CD4-positive, alpha-beta memory T cell (primary cell): ENCODE measurements at regions not wholly inside any gene's neighbourhood (a gene's known extent, or its start where the extent isn't known, plus 50 kb on each side); places are given as distances from the start of the nearest gene placed in this dataset.

ENCODE experiments used
- CTCF ChIA-PET: fragments of 350-600 bp; sonication (Branson Sonifier 250); formaldehyde crosslinking; loops from one replicate; lab custom pipeline; 2021; ENCODE audit warnings: inconsistent platforms; ENCODE audit not compliant: partially characterized antibody; lab: Charles Lee
- POLR2A ChIA-PET: fragments of 350-600 bp; sonication (Branson Sonifier 250); formaldehyde crosslinking; loops from one replicate; lab custom pipeline; 2021; ENCODE audit not compliant: partially characterized antibody; lab: Charles Lee
- DNase-seq, 5 donors: peaks; one replicate each; pipeline versions ENCODE4 v3.0.0 to v3.0.0-alpha.2; 2020 to 2022; ENCODE audit warnings: mixed read lengths in 1 of 5
- H3K27ac ChIP-seq: one replicate; pipeline ENCODE4 v1.7.0; 2013; ENCODE audit warnings: low read depth, low read length
- H3K27me3 ChIP-seq: 2 replicates; pipeline ENCODE4 v1.7.0; 2013; ENCODE audit warnings: mild to moderate bottlenecking, low read length, moderate library complexity; ENCODE audit not compliant: insufficient read depth
- H3K36me3 ChIP-seq: 2 replicates; pipeline ENCODE4 v1.7.0; 2013; ENCODE audit warnings: mild to moderate bottlenecking, low read length, moderate library complexity; ENCODE audit not compliant: insufficient read depth
- H3K4me1 ChIP-seq: 2 replicates; pipeline ENCODE4 v1.7.0; 2013; ENCODE audit warnings: mild to moderate bottlenecking, low read length, moderate library complexity; ENCODE audit not compliant: insufficient read depth
- H3K4me3 ChIP-seq, 2 donors: one replicate each; pipeline ENCODE4 v1.7.0; 2013; ENCODE audit warnings: low read length in 2 of 2, mild to moderate bottlenecking in 1 of 2
- H3K9me3 ChIP-seq, 2 donors: one replicate each; pipeline ENCODE4 v1.7.0; 2013; ENCODE audit warnings: low read length in 2 of 2, control low read depth in 1 of 2; ENCODE audit not compliant: control insufficient read depth in 1 of 2
- H3K27ac Mint-ChIP-seq, 7 donors: one replicate each; pipeline ENCODE4 v1.8.0; 2020 to 2021; ENCODE audit warnings: mixed read lengths in 7 of 7, mild to moderate bottlenecking in 6 of 7, inconsistent platforms in 3 of 7, moderate library complexity in 3 of 7
- H3K27me3 Mint-ChIP-seq, 2 donors: one replicate each; pipeline ENCODE4 v1.8.0; 2020 to 2021; ENCODE audit warnings: mixed read lengths in 2 of 2
- H3K36me3 Mint-ChIP-seq, 2 donors: one replicate each; pipeline ENCODE4 v1.8.0; 2020 to 2021; ENCODE audit warnings: mixed read lengths in 2 of 2, inconsistent platforms in 1 of 2, mild to moderate bottlenecking in 1 of 2
- H3K4me1 Mint-ChIP-seq, 4 donors: one replicate each; pipeline ENCODE4 v1.8.0; 2020 to 2021; ENCODE audit warnings: mixed read lengths in 4 of 4, mild to moderate bottlenecking in 1 of 4
- H3K4me3 Mint-ChIP-seq, 8 donors: one replicate each; pipeline ENCODE4 v1.8.0; 2020 to 2021; ENCODE audit warnings: mixed read lengths in 8 of 8, mild to moderate bottlenecking in 7 of 8, moderate library complexity in 6 of 8, inconsistent platforms in 3 of 8
- H3K9me3 Mint-ChIP-seq, 8 donors: one replicate each; pipeline ENCODE4 v1.8.0; 2020 to 2021; ENCODE audit warnings: mixed read lengths in 8 of 8, mild to moderate bottlenecking in 5 of 8, inconsistent platforms in 3 of 8, moderate library complexity in 1 of 8
- intact Hi-C: fragments of 100-400 bp; cut with micrococcal nuclease; formaldehyde crosslinking; loops from one replicate; pipeline ENCODE4 v1.15.1; 2023

DNA sequence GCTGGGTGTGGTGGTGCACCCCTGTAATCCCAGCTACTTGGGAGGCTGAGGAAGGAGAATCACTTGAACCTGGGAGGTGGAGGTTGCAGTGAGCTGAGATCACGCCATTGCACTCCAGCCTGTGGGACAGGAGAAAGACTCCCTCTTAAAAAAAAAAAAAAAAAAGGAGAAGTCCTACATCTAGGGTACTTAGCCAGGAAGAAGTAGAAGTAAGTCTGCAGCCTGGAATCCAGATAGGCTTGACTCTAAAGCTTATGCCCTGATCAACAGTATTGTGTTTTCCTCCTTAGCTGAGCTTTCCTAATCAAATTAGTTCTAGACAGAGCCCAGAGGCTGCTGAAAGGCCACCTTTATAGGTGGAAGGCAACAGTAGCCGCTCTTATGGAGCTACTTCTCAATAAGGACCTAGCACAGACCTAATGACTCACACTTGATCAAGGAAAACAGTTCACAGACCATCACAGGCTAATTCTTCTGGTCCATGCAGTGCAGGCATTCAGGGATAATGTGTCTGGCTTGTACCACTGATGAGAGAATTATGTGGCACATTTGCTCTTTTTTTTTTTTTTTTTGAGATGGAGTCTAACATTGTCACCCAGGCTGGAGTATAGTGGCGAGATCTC, 105.5 kb upstream of the KLF4 start:
- intact Hi-C loops, result no loop called here
- Histone ChIP-seq H3K27me3 (no peaks in the 10 kb centered on the region), H3K9me3 (no peaks in the 10 kb centered on the region), H3K27ac (no peak overlapping the region), H3K4me1 (no peaks in the 10 kb centered on the region), H3K4me3 (no peak overlapping the region), H3K36me3 (no peaks in the 10 kb centered on the region)
- CTCF ChIA-PET, result no interaction called here
- H3K9me3 Mint-ChIP-seq, result peaks cover 0 to 2% (median 0%) of the 10 kb centered on the region in 8 donors
- H3K27ac Mint-ChIP-seq, result no peak overlapping the region
- H3K36me3 Mint-ChIP-seq, result no peaks in the 10 kb centered on the region
- no peak for DNase-seq
- no peaks in the 10 kb centered on the region for H3K4me1 Mint-ChIP-seq
- peaks cover 0 to 2% of the 10 kb centered on the region in 2 donors for H3K27me3 Mint-ChIP-seq
- POLR2A ChIA-PET, result no interaction called here
- H3K4me3 Mint-ChIP-seq, result no peak overlapping the region

DNA sequence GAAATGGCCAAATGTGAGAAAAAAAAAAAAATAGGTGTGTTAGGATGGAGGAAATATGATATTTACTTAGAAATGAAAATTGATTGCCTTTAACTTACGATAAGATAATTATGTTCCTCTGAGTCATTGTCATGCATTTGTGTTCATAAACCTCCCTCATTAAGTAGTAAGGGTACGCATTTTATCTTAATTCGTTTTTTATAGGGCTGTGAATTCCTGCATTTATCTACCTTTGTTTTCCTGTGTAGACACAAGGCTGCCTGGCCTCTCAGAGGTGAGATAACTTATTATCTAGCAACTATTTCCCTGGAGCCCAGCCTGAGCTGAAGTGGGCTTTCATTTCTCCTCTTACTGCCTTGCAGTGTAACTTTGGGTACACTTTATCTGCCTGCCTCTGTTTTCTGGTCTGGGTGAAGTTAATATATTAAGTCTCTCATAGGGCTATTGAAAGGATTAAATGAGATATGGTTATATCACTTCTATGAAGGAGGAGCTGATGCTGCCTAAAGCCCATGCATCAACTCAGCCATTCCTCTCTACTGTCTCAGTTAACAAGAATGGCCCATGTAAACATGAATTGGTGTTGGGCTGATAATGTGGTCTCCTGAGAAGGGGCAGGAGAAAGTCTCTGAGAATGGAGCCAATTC, 103.8 kb upstream of the KLF4 start:
- Mint-ChIP-seq H3K27ac (no peak overlapping the region), H3K9me3 (no peaks in the 10 kb centered on the region), H3K4me3 (peak overlapping the region in 1 of 8 donors; percentile 17), H3K36me3 (no peaks in the 10 kb centered on the region), H3K4me1 (no peaks in the 10 kb centered on the region), H3K27me3 (peaks cover 0 to 2% of the 10 kb centered on the region in 2 donors)
- POLR2A ChIA-PET, result no interaction called here
- intact Hi-C loops, result no loop called here
- Histone ChIP-seq H3K9me3 (no peaks in the 10 kb centered on the region), H3K36me3 (no peaks in the 10 kb centered on the region), H3K27me3 (no peaks in the 10 kb centered on the region), H3K4me3 (no peak overlapping the region), H3K27ac (no peak overlapping the region), H3K4me1 (no peaks in the 10 kb centered on the region)
- DNase-seq, result no peak
- CTCF ChIA-PET, result no interaction called here

DNA sequence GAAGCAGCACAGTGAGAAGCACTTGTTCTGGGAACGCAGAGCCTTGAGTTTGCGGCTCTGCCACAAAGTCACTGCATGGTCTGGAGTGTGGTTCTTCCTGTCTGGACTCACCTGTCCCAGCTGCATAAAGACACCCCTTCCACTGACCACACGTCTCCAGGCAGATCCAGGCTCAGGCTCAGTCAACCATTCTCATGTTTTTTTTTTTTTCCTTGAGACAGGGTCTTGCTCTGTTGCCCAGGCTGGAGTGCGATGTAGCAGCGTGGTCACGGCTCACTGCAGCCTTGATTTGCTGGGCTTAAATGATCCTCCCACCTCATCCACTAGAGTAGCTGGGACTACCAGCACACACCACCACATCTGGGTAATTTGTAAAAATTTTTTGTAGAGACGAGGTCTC, 102.9 kb upstream of the KLF4 start:
- Histone ChIP-seq H3K27ac (no peak overlapping the region), H3K4me1 (no peaks in the 10 kb centered on the region), H3K9me3 (no peaks in the 10 kb centered on the region), H3K4me3 (no peak overlapping the region), H3K36me3 (no peaks in the 10 kb centered on the region), H3K27me3 (no peaks in the 10 kb centered on the region)
- H3K4me1 Mint-ChIP-seq, result no peaks in the 10 kb centered on the region
- ChIA-PET POLR2A (no interaction called here), CTCF (no interaction called here)
- H3K4me3 Mint-ChIP-seq, result no peak overlapping the region
- no peak overlapping the region for H3K27ac Mint-ChIP-seq
- H3K9me3 Mint-ChIP-seq, result no peaks in the 10 kb centered on the region
- peaks cover 0 to 4% of the 10 kb centered on the region in 2 donors for H3K27me3 Mint-ChIP-seq
- no peak for DNase-seq
- intact Hi-C loops, result no loop called here
- no peaks in the 10 kb centered on the region for H3K36me3 Mint-ChIP-seq

DNA sequence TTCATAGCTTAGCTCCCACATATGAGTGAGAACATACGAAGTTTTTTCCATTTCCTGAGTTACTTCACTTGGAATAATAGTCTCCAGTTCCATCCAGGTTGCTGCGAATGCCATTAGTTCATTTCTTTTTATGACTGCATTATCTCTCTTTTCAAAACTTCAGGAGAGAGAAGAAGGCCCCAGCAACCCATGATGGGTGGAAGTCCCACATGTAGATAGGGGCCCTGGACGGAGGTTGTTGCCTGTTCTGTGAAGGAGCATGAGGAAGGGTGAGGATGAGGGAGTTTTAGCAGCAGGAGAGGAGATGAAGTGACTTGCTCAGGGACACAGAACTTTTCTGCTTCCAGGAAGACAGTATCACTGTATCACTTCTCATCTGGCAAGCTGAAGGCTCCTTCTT, 102.2 kb upstream of the KLF4 start:
- Mint-ChIP-seq H3K36me3 (no peaks in the 10 kb centered on the region), H3K4me3 (no peak overlapping the region), H3K27ac (no peak overlapping the region), H3K27me3 (peaks cover 0 to 4% of the 10 kb centered on the region in 2 donors), H3K4me1 (no peaks in the 10 kb centered on the region), H3K9me3 (no peaks in the 10 kb centered on the region)
- no peaks in the 10 kb centered on the region for H3K36me3 ChIP-seq
- intact Hi-C loops, result no loop called here
- no peak for DNase-seq
- ChIA-PET CTCF (no interaction called here), POLR2A (no interaction called here)
- H3K27ac ChIP-seq, result no peak overlapping the region
- no peaks in the 10 kb centered on the region for H3K27me3 ChIP-seq
- no peaks in the 10 kb centered on the region for H3K4me1 ChIP-seq
- H3K4me3 ChIP-seq, result no peak overlapping the region
- H3K9me3 ChIP-seq, result no peaks in the 10 kb centered on the region

DNA sequence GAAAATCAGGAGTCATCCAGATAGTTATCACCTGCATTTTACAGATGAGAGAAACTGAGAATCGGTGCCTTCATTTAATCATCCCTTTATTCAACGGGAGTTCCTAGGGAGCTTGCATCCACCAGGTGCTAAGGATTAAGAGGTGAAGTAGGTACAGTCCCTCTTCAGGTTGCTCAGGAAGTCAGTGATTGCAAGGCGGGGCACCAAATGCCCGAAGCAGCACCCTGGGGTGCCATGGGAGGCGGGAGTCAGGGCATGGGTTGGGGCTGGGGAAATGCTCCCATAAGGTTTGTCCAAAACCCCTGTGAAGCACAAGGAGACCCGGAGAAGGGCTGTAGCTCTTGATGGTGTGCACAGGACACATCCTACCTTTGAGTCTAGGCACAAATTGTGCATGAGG, 98.8 kb upstream of the KLF4 start:
- Histone ChIP-seq H3K27me3 (no peaks in the 10 kb centered on the region), H3K27ac (no peak overlapping the region), H3K36me3 (no peaks in the 10 kb centered on the region), H3K4me3 (no peak overlapping the region), H3K9me3 (no peaks in the 10 kb centered on the region), H3K4me1 (no peaks in the 10 kb centered on the region)
- Mint-ChIP-seq H3K4me1 (no peaks in the 10 kb centered on the region), H3K27ac (no peak overlapping the region), H3K4me3 (no peak overlapping the region), H3K36me3 (no peaks in the 10 kb centered on the region), H3K9me3 (peaks cover 0 to 3% (median 0%) of the 10 kb centered on the region in 8 donors), H3K27me3 (peaks cover 0 to 6% of the 10 kb centered on the region in 2 donors)
- CTCF ChIA-PET, result no interaction called here
- POLR2A ChIA-PET, result no interaction called here
- intact Hi-C loops, result no loop called here
- DNase-seq, result no peak

DNA sequence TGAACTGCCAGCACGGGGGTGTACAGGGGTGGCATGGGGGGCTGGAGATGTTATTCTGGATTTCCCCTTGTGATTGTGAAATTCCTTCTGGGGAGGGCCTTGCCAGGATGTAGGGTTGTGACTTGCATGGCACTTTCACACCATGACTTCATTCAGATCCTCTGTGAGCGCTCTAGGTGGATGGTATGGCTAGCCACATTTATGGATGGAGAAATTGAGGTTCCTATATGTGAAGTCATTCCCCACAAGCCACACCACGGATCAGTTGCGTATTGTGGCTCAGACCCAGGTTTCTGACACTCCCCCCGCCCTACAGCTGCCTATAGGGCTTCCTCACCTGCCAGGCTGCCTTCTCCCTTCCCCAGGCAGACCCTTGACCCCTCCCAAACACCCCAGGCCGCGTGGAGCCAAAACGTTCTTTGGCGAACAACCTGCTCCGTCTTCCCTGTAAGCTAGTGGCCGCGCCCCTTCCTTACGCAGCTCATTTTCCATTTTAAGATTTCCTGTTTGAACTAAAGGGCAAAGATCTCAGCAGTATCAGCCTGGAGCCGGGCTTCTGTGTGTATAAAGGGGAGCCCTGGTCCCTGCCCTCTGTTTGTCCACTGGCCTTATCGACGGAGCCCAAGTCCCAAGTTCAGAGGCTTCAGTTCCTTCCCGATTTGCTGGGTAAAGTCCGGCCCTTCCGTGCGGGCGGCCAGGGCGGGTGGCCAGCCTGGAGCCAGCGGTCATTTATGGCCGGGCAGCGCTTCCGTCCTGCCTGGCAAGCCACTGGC, 97.8 kb upstream of the KLF4 start:
- H3K4me3 ChIP-seq, result no peak overlapping the region
- Mint-ChIP-seq H3K27me3 (peaks cover 0 to 7% of the 10 kb centered on the region in 2 donors), H3K27ac (no peak overlapping the region), H3K36me3 (no peaks in the 10 kb centered on the region), H3K9me3 (peaks cover 0 to 3% (median 0%) of the 10 kb centered on the region in 8 donors), H3K4me3 (no peak overlapping the region), H3K4me1 (no peaks in the 10 kb centered on the region)
- no peaks in the 10 kb centered on the region for H3K9me3 ChIP-seq
- H3K27me3 ChIP-seq, result no peaks in the 10 kb centered on the region
- no peaks in the 10 kb centered on the region for H3K36me3 ChIP-seq
- DNase-seq, result no peak
- ChIA-PET POLR2A (no interaction called here), CTCF (no interaction called here)
- H3K4me1 ChIP-seq, result no peaks in the 10 kb centered on the region
- no peak overlapping the region for H3K27ac ChIP-seq
- intact Hi-C loops, result no loop called here

DNA sequence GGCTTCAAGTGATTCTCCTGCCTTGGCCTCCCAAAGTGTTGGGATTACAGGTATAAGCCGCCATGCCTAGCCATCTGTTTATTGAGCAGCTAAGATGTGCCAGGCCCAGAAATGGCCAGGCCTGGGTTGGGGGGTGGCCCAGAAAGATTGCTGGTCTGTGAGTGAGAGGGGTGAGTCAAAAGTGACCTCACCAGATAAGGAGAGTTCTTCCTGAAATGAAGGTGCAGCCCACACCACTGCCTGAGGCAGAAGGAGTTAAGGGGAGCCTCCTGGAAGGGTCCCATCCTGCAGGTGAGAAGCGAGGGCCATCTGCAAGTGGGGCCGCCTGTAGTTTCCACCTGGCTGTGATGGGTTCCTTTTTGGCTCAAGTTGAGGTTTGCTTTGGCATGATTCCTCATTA, 96.9 kb upstream of the KLF4 start:
- no peaks in the 10 kb centered on the region for H3K36me3 Mint-ChIP-seq
- Histone ChIP-seq H3K27me3 (no peaks in the 10 kb centered on the region), H3K4me3 (no peak overlapping the region), H3K27ac (no peak overlapping the region), H3K9me3 (no peaks in the 10 kb centered on the region), H3K4me1 (no peaks in the 10 kb centered on the region), H3K36me3 (no peaks in the 10 kb centered on the region)
- intact Hi-C loops, result no loop called here
- peaks cover 0 to 3% (median 0%) of the 10 kb centered on the region in 8 donors for H3K9me3 Mint-ChIP-seq
- ChIA-PET CTCF (no interaction called here), POLR2A (no interaction called here)
- H3K4me3 Mint-ChIP-seq, result no peak overlapping the region
- no peak overlapping the region for H3K27ac Mint-ChIP-seq
- no peak for DNase-seq
- peaks cover 0 to 8% of the 10 kb centered on the region in 2 donors for H3K27me3 Mint-ChIP-seq
- no peaks in the 10 kb centered on the region for H3K4me1 Mint-ChIP-seq
